MV-4-11 (cell line): ENCODE measurements at regions not wholly inside any gene's neighbourhood (a gene's known extent, or its start where the extent isn't known, plus 50 kb on each side); places are given as distances from the start of the nearest gene placed in this dataset.

Experiments used
- DNase-seq: peaks from one replicate; lab custom pipeline; 2025; lab: John Stamatoyannopoulos, UW

- DNase-seq = no peak
These were observed 86.6 kb downstream of the C16orf95 start for GRCh38 chr16:87230571-87230970.

GRCh38 chr16:87231295-87231694 is 85.9 kb downstream of the C16orf95 start:
- no peak for DNase-seq

GRCh38 chr16:87231911-87232310 is 85.3 kb downstream of the C16orf95 start:
- no peak for DNase-seq

GRCh38 chr16:87233928-87234327 is 83.3 kb downstream of the C16orf95 start:
- peak; percentile 24 for DNase-seq

- DNase-seq = no peak
These were observed 82.6 kb downstream of the C16orf95 start for GRCh38 chr16:87234601-87235000.

GRCh38 chr16:87235810-87236515 is 81.2 kb downstream of the C16orf95 start:
- peak; percentile 66 for DNase-seq

- no peak for DNase-seq
These were observed 80.6 kb downstream of the C16orf95 start for GRCh38 chr16:87236516-87237115.

GRCh38 chr16:87238361-87238715 is 78.9 kb downstream of the C16orf95 start:
- DNase-seq = no peak

GRCh38 chr16:87239545-87239944 is 77.6 kb downstream of the C16orf95 start:
- no peak for DNase-seq

- DNase-seq = no peak
These were observed 76.7 kb downstream of the C16orf95 start for GRCh38 chr16:87240211-87241136.

- DNase-seq = no peak
These were observed 75.9 kb downstream of the C16orf95 start for GRCh38 chr16:87241137-87241771.

GRCh38 chr16:87243478-87243877 is 73.7 kb downstream of the C16orf95 start:
- DNase-seq = no peak

- no peak for DNase-seq
These were observed 72.5 kb downstream of the C16orf95 start for GRCh38 chr16:87244636-87245197.

- no peak for DNase-seq
These were observed 71.7 kb downstream of the C16orf95 start for GRCh38 chr16:87245511-87245910.

GRCh38 chr16:87246269-87247065 is 70.7 kb downstream of the C16orf95 start:
- no peak for DNase-seq

GRCh38 chr16:87248714-87249113 is 68.5 kb downstream of the C16orf95 start:
- DNase-seq = peak; percentile 37

GRCh38 chr16:87249425-87249824 is 67.8 kb downstream of the C16orf95 start:
- DNase-seq = no peak

- DNase-seq = no peak
These were observed 66.7 kb downstream of the C16orf95 start for GRCh38 chr16:87250431-87250960.

- no peak for DNase-seq
These were observed 64.8 kb downstream of the C16orf95 start for GRCh38 chr16:87252269-87252970.
